ENCODE measurements at regions not wholly inside any gene's neighbourhood (a gene's known extent, or its start where the extent isn't known, plus 50 kb on each side); places are given as distances from the start of the nearest gene placed in this dataset.

DNA sequence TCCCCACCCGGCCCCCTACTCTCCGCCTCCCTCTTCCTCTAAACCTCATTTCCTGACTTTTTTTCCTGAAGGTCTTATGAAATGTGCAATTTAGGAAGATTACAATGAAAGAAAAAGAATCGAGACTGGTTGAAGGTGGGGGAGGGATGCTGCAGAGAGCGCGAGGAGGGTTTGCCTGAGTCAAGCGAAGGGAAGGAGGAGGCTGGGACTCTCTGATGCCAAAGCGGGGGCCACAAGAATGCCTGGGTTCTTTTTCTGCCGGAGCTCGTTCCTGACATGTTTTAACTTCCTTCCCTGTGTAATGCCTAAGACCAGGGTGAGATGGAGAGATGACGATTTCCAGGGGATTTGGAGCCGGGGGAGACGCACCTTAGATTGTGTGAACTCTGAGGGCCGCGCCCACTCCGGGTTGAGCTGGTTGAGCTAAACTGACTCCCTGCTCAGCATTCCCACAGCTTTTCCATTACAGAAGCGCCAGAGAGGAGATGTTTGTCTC, 270.5 kb upstream of the SORL1-AS1 start:
- no peak for TF ChIP-seq POLR2A (IDR thresholded peaks at IDR 0.05; ENCODE audit: low read depth, low read length)
- no peak for TF ChIP-seq TAF1 (IDR thresholded peaks at IDR 0.05; ENCODE audit: borderline replicate concordance, low read depth, low read length)
- TF ChIP-seq POLR2AphosphoS5 (IDR thresholded peaks at IDR 0.05; ENCODE audit: low read depth, low read length): no peak
